ENCODE measurements at regions not wholly inside any gene's neighbourhood (a gene's known extent, or its start where the extent isn't known, plus 50 kb on each side); places are given as distances from the start of the nearest gene placed in this dataset.

- no peaks in the 10 kb centered on the region; the same call in 1 of the 2 replicates for H3K27me3 Mint-ChIP-seq (ENCODE audit: insufficient read depth)
- no peaks in the 10 kb centered on the region; the same call in 1 of the 2 replicates for H3K36me3 Mint-ChIP-seq (ENCODE audit: low read depth)
- no peak for DNase-seq
- no peak overlapping the region for H3K4me3 Mint-ChIP-seq
- H3K4me1 Mint-ChIP-seq (ENCODE audit: low read depth): no peaks in the 10 kb centered on the region
- H3K9me3 Mint-ChIP-seq: peaks cover 37% of the 10 kb centered on the region
- TF ChIP-seq CTCF (IDR thresholded peaks at IDR 0.05): no peak
- no peak overlapping the region for H3K27ac Mint-ChIP-seq
Observed at GRCh38 chr3:83729576-83729975, 1229.2 kb upstream of the CADM2 start.

- no peak for DNase-seq
- TF ChIP-seq CTCF (IDR thresholded peaks at IDR 0.05): no peak
- Mint-ChIP-seq H3K4me1 (ENCODE audit: low read depth) (no peaks in the 10 kb centered on the region), H3K36me3 (ENCODE audit: low read depth) (no peaks in the 10 kb centered on the region), H3K27me3 (ENCODE audit: insufficient read depth) (no peaks in the 10 kb centered on the region), H3K27ac (no peak overlapping the region), H3K9me3 (no peaks in the 10 kb centered on the region), H3K4me3 (no peak overlapping the region)
Observed at GRCh38 chr3:83734656-83735055, 1224.1 kb upstream of the CADM2 start.

GRCh38 chr3:83738202-83738601, 1220.6 kb upstream of the CADM2 start:
- Mint-ChIP-seq H3K9me3 (peaks cover 2% of the 10 kb centered on the region), H3K4me1 (ENCODE audit: low read depth) (no peaks in the 10 kb centered on the region), H3K36me3 (ENCODE audit: low read depth) (no peaks in the 10 kb centered on the region), H3K4me3 (no peak overlapping the region), H3K27me3 (ENCODE audit: insufficient read depth) (no peaks in the 10 kb centered on the region), H3K27ac (no peak overlapping the region)
- no peak for TF ChIP-seq CTCF (IDR thresholded peaks at IDR 0.05)
- no peak for DNase-seq

GRCh38 chr3:83740504-83740903, 1218.3 kb upstream of the CADM2 start:
- no peaks in the 10 kb centered on the region for H3K36me3 Mint-ChIP-seq (ENCODE audit: low read depth)
- no peak for TF ChIP-seq CTCF (IDR thresholded peaks at IDR 0.05)
- H3K27ac Mint-ChIP-seq: no peak overlapping the region
- no peak for DNase-seq
- peaks cover 25% of the 10 kb centered on the region for H3K9me3 Mint-ChIP-seq
- H3K27me3 Mint-ChIP-seq (ENCODE audit: insufficient read depth): no peaks in the 10 kb centered on the region
- H3K4me1 Mint-ChIP-seq (ENCODE audit: low read depth): no peaks in the 10 kb centered on the region
- no peak overlapping the region for H3K4me3 Mint-ChIP-seq

- Mint-ChIP-seq H3K27me3 (ENCODE audit: insufficient read depth) (no peaks in the 10 kb centered on the region), H3K27ac (no peak overlapping the region), H3K4me3 (no peak overlapping the region), H3K36me3 (ENCODE audit: low read depth) (no peaks in the 10 kb centered on the region), H3K9me3 (peaks cover 11% of the 10 kb centered on the region), H3K4me1 (ENCODE audit: low read depth) (no peaks in the 10 kb centered on the region)
- TF ChIP-seq CTCF (IDR thresholded peaks at IDR 0.05): no peak
- DNase-seq: no peak
Observed at GRCh38 chr3:83765956-83766355, 1192.8 kb upstream of the CADM2 start.
